GM18907 (cell line): ENCODE measurements at regions not wholly inside any gene's neighbourhood (a gene's known extent, or its start where the extent isn't known, plus 50 kb on each side); places are given as distances from the start of the nearest gene placed in this dataset.
"Not testable (repeated sequence)": the region's sequence is repeated elsewhere in the genome, so short reads cannot be mapped to it uniquely, and the experiment has no call there.

Source experiments
- ATAC-seq: cut with Tn5 transposase; IDR thresholded peaks from one replicate; pipeline ENCODE4 v1.9.1; 2021; ENCODE audit warnings: mild to moderate bottlenecking, moderate library complexity; ENCODE audit not compliant: unreplicated experiment

- ATAC-seq, result no peak
These were observed 92.9 kb upstream of the DIO2 start for GRCh38 chr14:80304125-80304766.

GRCh38 chr14:80300351-80300750 is 89.0 kb upstream of the DIO2 start:
- ATAC-seq, result no peak

GRCh38 chr14:80298491-80299017 is 87.2 kb upstream of the DIO2 start:
- no peak for ATAC-seq

- no peak for ATAC-seq
These were observed 79.8 kb upstream of the DIO2 start for GRCh38 chr14:80291101-80291500.

GRCh38 chr14:80286744-80287143 is 75.4 kb upstream of the DIO2 start:
- ATAC-seq, result not testable (repeated sequence)

GRCh38 chr14:80278293-80279023 is 67.2 kb upstream of the DIO2 start:
- ATAC-seq, result no peak

- ATAC-seq, result no peak
These were observed 64.0 kb upstream of the DIO2 start for GRCh38 chr14:80275208-80275850.

- ATAC-seq, result not testable (repeated sequence)
These were observed 63.0 kb upstream of the DIO2 start for GRCh38 chr14:80274310-80274709.

GRCh38 chr14:80271389-80271788 is 60.1 kb upstream of the DIO2 start:
- ATAC-seq, result no peak

- no peak for ATAC-seq
These were observed 58.1 kb upstream of the DIO2 start for GRCh38 chr14:80269353-80269925.

- no peak for ATAC-seq
These were observed 55.6 kb upstream of the DIO2 start for GRCh38 chr14:80266930-80267329.

GRCh38 chr14:80264702-80265101 is 53.4 kb upstream of the DIO2 start:
- ATAC-seq, result no peak
